ENCODE measurements at regions not wholly inside any gene's neighbourhood (a gene's known extent, or its start where the extent isn't known, plus 50 kb on each side); places are given as distances from the start of the nearest gene placed in this dataset.
"Not testable (repeated sequence)": the region's sequence is repeated elsewhere in the genome, so short reads cannot be mapped to it uniquely, and the experiment has no call there.

GRCh38 chrX:41031256-41031967 lies 53.8 kb upstream of the USP9X start:
- ATAC-seq (replicated peaks in 1 of 2) (no peak), DNase-seq (no peak)
- H3K36me3 Mint-ChIP-seq (ENCODE audit: insufficient read depth in 2 of 2), result no peaks in the 10 kb centered on the region
- H3K27me3 Mint-ChIP-seq (ENCODE audit: low read depth), result peaks cover 31% of the 10 kb centered on the region
- H3K27ac Mint-ChIP-seq, result no peak overlapping the region
- no peaks in the 10 kb centered on the region for H3K9me3 Mint-ChIP-seq
- H3K4me1 Mint-ChIP-seq (ENCODE audit: low read depth), result no peaks in the 10 kb centered on the region
- no peak overlapping the region for H3K4me3 Mint-ChIP-seq

GRCh38 chrX:41033299-41033698 lies 51.9 kb upstream of the USP9X start:
- ATAC-seq (replicated peaks in 1 of 2), result no peak

DNA sequence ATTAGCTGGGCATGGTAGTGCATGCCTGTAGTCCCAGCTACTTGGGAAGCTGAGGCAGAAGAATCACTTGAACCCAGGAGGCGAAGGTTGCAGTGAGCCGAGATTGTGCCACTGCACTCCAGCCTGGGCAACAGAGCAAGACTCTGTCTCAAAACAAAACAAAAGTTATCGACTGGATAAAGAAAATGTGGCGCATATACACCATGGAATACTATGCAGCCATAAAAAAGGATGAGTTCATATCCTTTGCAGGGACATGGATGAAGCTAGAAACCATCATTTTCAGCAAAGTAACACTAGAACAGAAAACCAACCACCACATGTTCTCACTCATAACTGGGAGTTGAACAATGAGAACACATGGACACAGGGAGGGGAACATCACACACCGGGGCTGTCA lies 50.3 kb upstream of the USP9X start:
- H3K27me3 Mint-ChIP-seq (ENCODE audit: low read depth), result peaks cover 18% of the 10 kb centered on the region
- not testable (repeated sequence) for H3K27ac Mint-ChIP-seq; ATAC-seq (replicated peaks in 1 of 2); H3K36me3 Mint-ChIP-seq (ENCODE audit: insufficient read depth in 2 of 2); H3K4me1 Mint-ChIP-seq (ENCODE audit: low read depth); H3K9me3 Mint-ChIP-seq; H3K4me3 Mint-ChIP-seq; DNase-seq

More at GRCh38 chrX:41033299-41033698, 51.9 kb upstream of the USP9X start:
- no peaks in the 10 kb centered on the region for H3K9me3 Mint-ChIP-seq
- DNase-seq, result no peak
- H3K4me3 Mint-ChIP-seq, result no peak overlapping the region
- H3K27ac Mint-ChIP-seq, result no peak overlapping the region
- H3K4me1 Mint-ChIP-seq (ENCODE audit: low read depth), result no peaks in the 10 kb centered on the region
- no peaks in the 10 kb centered on the region for H3K36me3 Mint-ChIP-seq (ENCODE audit: insufficient read depth in 2 of 2)
- H3K27me3 Mint-ChIP-seq (ENCODE audit: low read depth), result peaks cover 18% of the 10 kb centered on the region

Data from activated T-cell treated with anti-CD3 and anti-CD28 coated beads, Interleukin-2, amount 50 U/mL, for 72 hours (primary cell).